Glutamatergic neuron (in vitro differentiated cells): ENCODE measurements at regions not wholly inside any gene's neighbourhood (a gene's known extent, or its start where the extent isn't known, plus 50 kb on each side); places are given as distances from the start of the nearest gene placed in this dataset.

Source experiments
- DNase-seq: peaks from one replicate; pipeline ENCODE4 v3.0.0; 2022
- H3K27ac Mint-ChIP-seq: one replicate; pipeline ENCODE4 v1.8.0; 2020; ENCODE audit warnings: mild to moderate bottlenecking, mixed read lengths, inconsistent platforms; ENCODE audit not compliant: unreplicated experiment
- H3K27me3 Mint-ChIP-seq: one replicate; pipeline ENCODE4 v1.8.0; 2020; ENCODE audit warnings: mild to moderate bottlenecking, moderate library complexity, mixed read lengths, inconsistent platforms; ENCODE audit not compliant: unreplicated experiment
- H3K36me3 Mint-ChIP-seq: one replicate; pipeline ENCODE4 v1.8.0; 2020; ENCODE audit warnings: mild to moderate bottlenecking, mixed read lengths, inconsistent platforms; ENCODE audit not compliant: unreplicated experiment
- H3K4me1 Mint-ChIP-seq: one replicate; pipeline ENCODE4 v1.8.0; 2020; ENCODE audit warnings: mild to moderate bottlenecking, low read depth, mixed read lengths, inconsistent platforms; ENCODE audit not compliant: unreplicated experiment
- H3K4me3 Mint-ChIP-seq: one replicate; pipeline ENCODE4 v1.8.0; 2020; ENCODE audit warnings: mild to moderate bottlenecking, mixed read lengths, inconsistent platforms; ENCODE audit not compliant: unreplicated experiment
- H3K9me3 Mint-ChIP-seq: one replicate; pipeline ENCODE4 v1.8.0; 2020; ENCODE audit warnings: mild to moderate bottlenecking, moderate library complexity, mixed read lengths, inconsistent platforms; ENCODE audit not compliant: unreplicated experiment
- TF ChIP-seq, protein P1 (sequence below): fragments of 200-600 bp; sonication (generic); IDR thresholded peaks from one replicate; pipeline ENCODE4 v1.5.0; 2021; ENCODE audit not compliant: partially characterized antibody, unreplicated experiment

DNA sequence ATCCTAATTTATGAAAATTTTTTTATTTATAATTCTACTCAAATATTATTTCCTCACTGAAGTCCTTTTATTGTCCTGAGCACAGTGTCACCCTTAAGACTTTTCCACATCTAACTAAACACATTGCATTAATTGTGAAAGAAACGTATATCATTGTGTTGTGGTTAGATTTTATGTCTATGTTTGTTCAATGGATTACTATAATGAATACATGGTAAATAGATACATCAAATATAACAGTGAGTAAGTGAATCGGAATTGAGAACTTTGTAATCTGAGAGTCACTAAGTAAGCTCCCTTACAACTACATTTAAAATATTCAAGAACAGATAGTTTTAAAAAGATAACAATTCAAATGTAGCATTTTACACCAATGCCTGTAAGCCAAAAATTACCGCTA, 417.6 kb upstream of the PCDH20 start:
- Mint-ChIP-seq H3K36me3 (no peaks in the 10 kb centered on the region), H3K4me3 (no peak overlapping the region), H3K4me1 (peaks cover 6% of the 10 kb centered on the region), H3K27ac (no peak overlapping the region), H3K27me3 (peaks cover 2% of the 10 kb centered on the region), H3K9me3 (peaks cover 2% of the 10 kb centered on the region)
- TF ChIP-seq, protein P1, sequence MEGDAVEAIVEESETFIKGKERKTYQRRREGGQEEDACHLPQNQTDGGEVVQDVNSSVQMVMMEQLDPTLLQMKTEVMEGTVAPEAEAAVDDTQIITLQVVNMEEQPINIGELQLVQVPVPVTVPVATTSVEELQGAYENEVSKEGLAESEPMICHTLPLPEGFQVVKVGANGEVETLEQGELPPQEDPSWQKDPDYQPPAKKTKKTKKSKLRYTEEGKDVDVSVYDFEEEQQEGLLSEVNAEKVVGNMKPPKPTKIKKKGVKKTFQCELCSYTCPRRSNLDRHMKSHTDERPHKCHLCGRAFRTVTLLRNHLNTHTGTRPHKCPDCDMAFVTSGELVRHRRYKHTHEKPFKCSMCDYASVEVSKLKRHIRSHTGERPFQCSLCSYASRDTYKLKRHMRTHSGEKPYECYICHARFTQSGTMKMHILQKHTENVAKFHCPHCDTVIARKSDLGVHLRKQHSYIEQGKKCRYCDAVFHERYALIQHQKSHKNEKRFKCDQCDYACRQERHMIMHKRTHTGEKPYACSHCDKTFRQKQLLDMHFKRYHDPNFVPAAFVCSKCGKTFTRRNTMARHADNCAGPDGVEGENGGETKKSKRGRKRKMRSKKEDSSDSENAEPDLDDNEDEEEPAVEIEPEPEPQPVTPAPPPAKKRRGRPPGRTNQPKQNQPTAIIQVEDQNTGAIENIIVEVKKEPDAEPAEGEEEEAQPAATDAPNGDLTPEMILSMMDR, result no peak
- no peak for DNase-seq

DNA sequence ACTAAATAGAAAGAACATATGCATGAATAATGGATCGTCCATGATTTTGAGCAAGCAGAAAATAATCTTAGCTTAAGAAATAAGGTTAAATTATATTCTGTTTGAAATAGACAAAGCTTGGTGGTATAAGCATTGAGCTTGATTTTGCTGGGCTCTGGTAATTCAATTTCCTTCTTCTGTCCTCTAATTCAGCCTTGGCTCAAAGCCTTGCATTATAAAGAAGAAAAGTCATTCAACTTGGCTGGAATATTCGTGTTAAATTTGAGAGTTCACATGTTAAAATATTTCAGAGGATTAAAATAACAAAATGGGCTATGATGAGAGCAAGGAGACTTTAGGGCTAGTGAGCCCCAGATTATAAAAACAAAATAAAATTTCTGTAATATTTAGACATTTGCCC, 415.4 kb upstream of the PCDH20 start:
- Mint-ChIP-seq H3K9me3 (peaks cover 2% of the 10 kb centered on the region), H3K4me3 (no peak overlapping the region), H3K27me3 (peaks cover 2% of the 10 kb centered on the region), H3K4me1 (peaks cover 6% of the 10 kb centered on the region), H3K36me3 (no peaks in the 10 kb centered on the region), H3K27ac (no peak overlapping the region)
- TF ChIP-seq, protein P1, result no peak
- DNase-seq, result no peak

DNA sequence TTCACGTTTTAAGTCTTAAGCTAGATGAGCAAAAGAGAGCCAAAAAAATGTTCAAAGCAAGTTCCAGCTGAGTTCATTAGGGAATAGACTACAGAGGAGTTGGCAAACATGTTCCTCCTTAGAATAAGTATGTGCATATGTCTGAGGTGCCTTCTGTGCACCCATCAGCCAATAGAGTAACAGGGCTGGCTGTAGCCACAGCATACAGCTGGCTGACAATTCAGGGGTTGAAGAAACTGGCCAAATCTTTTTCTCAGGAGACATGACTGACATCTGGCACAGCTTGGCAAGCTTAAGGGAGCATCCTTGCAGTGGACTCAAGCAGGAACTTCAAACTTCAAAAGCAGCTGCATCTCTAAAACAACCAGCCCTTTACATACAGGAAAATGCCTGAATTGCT, 414.8 kb upstream of the PCDH20 start:
- Mint-ChIP-seq H3K9me3 (peaks cover 2% of the 10 kb centered on the region), H3K27me3 (peaks cover 2% of the 10 kb centered on the region), H3K4me3 (no peak overlapping the region), H3K27ac (peak overlapping the region; percentile 0), H3K36me3 (no peaks in the 10 kb centered on the region), H3K4me1 (peaks cover 6% of the 10 kb centered on the region)
- TF ChIP-seq, protein P1, result no peak
- no peak for DNase-seq

DNA sequence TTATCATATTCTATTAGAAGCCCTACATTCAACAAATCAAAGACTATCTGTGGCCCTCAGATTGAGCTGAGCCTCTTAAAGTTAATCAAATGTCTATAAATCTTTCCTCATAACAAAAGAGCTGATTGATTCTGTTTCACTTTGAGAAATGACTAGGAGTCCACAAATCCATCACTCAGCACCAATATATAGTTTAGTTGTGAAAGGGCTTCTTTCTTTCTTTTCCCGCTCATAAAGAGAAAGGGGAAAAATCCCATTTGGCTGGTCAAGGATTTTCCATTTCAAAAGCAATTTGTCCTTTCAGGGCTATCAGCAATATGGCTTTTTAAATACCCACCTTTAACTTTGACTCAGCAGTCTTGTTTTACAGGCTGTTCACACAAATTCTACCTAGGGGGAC, 408.5 kb upstream of the PCDH20 start:
- TF ChIP-seq, protein P1, result no peak
- no peak overlapping the region for H3K4me3 Mint-ChIP-seq
- DNase-seq, result no peak

DNA sequence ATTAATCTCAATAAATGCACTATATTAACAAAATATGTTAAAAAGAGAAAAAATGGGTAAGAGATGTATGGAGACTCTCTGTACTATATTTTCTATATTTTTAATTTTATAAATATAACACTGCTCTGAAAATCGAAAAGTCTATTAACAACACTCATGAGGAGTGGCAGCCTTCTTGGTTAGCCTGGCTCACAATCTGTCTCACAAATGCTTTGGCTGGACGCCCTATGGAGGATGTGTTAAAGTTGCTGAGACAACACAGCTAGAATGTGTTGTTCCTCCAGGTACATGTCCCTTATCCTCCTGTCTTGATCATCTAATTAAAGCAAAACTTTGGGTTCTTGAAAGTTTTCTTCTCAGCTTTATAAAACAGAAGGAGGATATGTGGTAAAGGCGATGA, 396.6 kb upstream of the PCDH20 start:
- no peaks in the 10 kb centered on the region for H3K4me1 Mint-ChIP-seq
- DNase-seq, result no peak
- H3K4me3 Mint-ChIP-seq, result no peak overlapping the region
- H3K36me3 Mint-ChIP-seq, result peaks cover 6% of the 10 kb centered on the region
- TF ChIP-seq, protein P1, result no peak
- H3K9me3 Mint-ChIP-seq, result no peaks in the 10 kb centered on the region
- H3K27me3 Mint-ChIP-seq, result peaks cover 1% of the 10 kb centered on the region
- no peak overlapping the region for H3K27ac Mint-ChIP-seq

More for the DNA sequence above, 408.5 kb upstream of the PCDH20 start:
- Mint-ChIP-seq H3K27ac (no peak overlapping the region), H3K36me3 (no peaks in the 10 kb centered on the region), H3K27me3 (no peaks in the 10 kb centered on the region), H3K4me1 (no peaks in the 10 kb centered on the region), H3K9me3 (no peaks in the 10 kb centered on the region)
